GM23248 (cell line): ENCODE measurements at regions not wholly inside any gene's neighbourhood (a gene's known extent, or its start where the extent isn't known, plus 50 kb on each side); places are given as distances from the start of the nearest gene placed in this dataset.

Experiments
- EZH2 ChIP-seq: fragments of 200-600 bp; sonication (generic); IDR thresholded peaks from 2 replicates; pipeline ENCODE4 v1.6.1; 2018; ENCODE audit warnings: antibody characterized with exemption, mild to moderate bottlenecking; ENCODE audit not compliant: insufficient read depth, poor library complexity, severe bottlenecking
- EZH2phosphoT487 ChIP-seq: fragments of 200-600 bp; sonication (generic); IDR thresholded peaks from 2 replicates; pipeline ENCODE4 v1.6.1; 2018; ENCODE audit warnings: antibody characterized with exemption, moderate library complexity, mild to moderate bottlenecking, low read depth; ENCODE audit not compliant: insufficient read depth

GRCh38 chr2:129443235-129443864, 536.1 kb upstream of the RAB6C start:
- TF ChIP-seq EZH2 (no peak), EZH2phosphoT487 (no peak)
